Testis (tissue), 2 donors: ENCODE measurements at regions not wholly inside any gene's neighbourhood (a gene's known extent, or its start where the extent isn't known, plus 50 kb on each side); places are given as distances from the start of the nearest gene placed in this dataset.
"Not testable (repeated sequence)": the region's sequence is repeated elsewhere in the genome, so short reads cannot be mapped to it uniquely, and the experiment has no call there.

Experiments used
- DNase-seq: peaks from one replicate; pipeline ENCODE4 v3.0.0-alpha.2; 2019
- H3K27ac ChIP-seq, 2 donors: fragments of 200-600 bp; sonication (generic); one replicate each; pipeline ENCODE4 v1.5.1; 2019
- H3K27me3 ChIP-seq: fragments of 200-600 bp; sonication (generic); one replicate; pipeline ENCODE4 v1.5.1; 2019
- H3K36me3 ChIP-seq: fragments of 200-600 bp; sonication (generic); one replicate; pipeline ENCODE4 v1.5.1; 2017; ENCODE audit warnings: low read depth; ENCODE audit errors: missing control alignments
- H3K4me1 ChIP-seq: fragments of 200-600 bp; sonication (generic); one replicate; pipeline ENCODE4 v1.5.1; 2019
- H3K4me3 ChIP-seq, 2 donors: fragments of 200-600 bp; sonication (generic); one replicate each; pipeline ENCODE4 v1.5.1; 2017 to 2019
- H3K9me3 ChIP-seq: fragments of 200-600 bp; sonication (generic); one replicate; pipeline ENCODE4 v1.5.1; 2017
- POLR2A ChIP-seq: fragments of 450-650 bp; IDR thresholded peaks from one replicate; pipeline ENCODE4 v1.6.1; 2017; ENCODE audit warnings: antibody characterized with exemption, mild to moderate bottlenecking, moderate library complexity
- WGBS, 2 donors: methylation state at CpG; one replicate each; pipeline ENCODE4 v1.1.5; 2018; 5-methylcytosine and 5-hydroxymethylcytosine counted together
- intact Hi-C: fragments of 100-400 bp; cut with DNase I; formaldehyde crosslinking; loops from one replicate; pipeline ENCODE4 v1.15.1; 2023; ENCODE audit warnings: low total_unique reads
- TF ChIP-seq, protein P1 (sequence below), 3 experiments: fragments of 450-650 bp in 2 of 3; fragments of 200-600 bp in 1 of 3; sonication (generic) in 1 of 3; IDR thresholded peaks; one replicate each; pipeline ENCODE4 v1.5.1; 2016 to 2019; ENCODE audit warnings: antibody characterized with exemption in 3 of 3, mild to moderate bottlenecking in 2 of 3, moderate library complexity in 1 of 3

DNA sequence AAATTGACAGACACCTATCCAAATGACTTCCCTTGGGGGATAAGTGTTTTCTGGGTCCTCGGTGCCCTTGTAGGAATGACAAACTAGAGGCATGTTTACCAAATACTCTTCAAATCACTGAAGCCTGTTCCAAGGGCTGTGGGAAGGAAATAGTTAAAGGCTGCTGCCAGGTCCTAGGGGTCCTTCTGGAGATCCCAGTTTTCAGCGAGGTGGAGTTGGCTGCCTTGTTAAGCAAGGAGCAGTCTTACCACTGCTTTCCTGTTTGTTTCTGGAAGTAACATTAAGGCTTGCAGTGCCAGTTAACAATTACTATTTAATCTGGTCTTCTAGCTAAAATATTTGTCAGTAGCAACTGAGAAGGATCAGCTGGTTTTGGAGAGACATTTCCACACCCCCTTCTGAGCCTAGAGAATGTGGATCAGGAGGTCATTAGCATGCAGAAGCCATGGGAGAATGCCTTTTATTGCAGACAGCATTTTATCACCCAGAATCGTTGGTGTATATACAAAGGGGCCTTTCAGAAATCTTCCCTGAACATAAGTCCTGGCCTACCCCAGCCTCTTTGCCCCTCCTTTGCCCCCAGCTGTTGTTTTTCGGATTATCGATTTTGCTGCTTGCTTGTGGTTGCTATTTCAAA, 238.8 kb downstream of the DMAC1 start:
- no peak for TF ChIP-seq POLR2A
- TF ChIP-seq, protein P1, sequence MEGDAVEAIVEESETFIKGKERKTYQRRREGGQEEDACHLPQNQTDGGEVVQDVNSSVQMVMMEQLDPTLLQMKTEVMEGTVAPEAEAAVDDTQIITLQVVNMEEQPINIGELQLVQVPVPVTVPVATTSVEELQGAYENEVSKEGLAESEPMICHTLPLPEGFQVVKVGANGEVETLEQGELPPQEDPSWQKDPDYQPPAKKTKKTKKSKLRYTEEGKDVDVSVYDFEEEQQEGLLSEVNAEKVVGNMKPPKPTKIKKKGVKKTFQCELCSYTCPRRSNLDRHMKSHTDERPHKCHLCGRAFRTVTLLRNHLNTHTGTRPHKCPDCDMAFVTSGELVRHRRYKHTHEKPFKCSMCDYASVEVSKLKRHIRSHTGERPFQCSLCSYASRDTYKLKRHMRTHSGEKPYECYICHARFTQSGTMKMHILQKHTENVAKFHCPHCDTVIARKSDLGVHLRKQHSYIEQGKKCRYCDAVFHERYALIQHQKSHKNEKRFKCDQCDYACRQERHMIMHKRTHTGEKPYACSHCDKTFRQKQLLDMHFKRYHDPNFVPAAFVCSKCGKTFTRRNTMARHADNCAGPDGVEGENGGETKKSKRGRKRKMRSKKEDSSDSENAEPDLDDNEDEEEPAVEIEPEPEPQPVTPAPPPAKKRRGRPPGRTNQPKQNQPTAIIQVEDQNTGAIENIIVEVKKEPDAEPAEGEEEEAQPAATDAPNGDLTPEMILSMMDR (IDR thresholded peaks at IDR 0.05): no peak
- no peaks in the 10 kb centered on the region for H3K9me3 ChIP-seq
- 39 to 45% methylated on average over 5 of the region's 5 CpGs for WGBS, 2 donors
- H3K27ac ChIP-seq: peak overlapping the region in 1 of 2 donors; percentile 26
- H3K4me1 ChIP-seq: no peaks in the 10 kb centered on the region
- H3K4me3 ChIP-seq: no peak overlapping the region
- DNase-seq: no peak
- H3K36me3 ChIP-seq: no peaks in the 10 kb centered on the region
- intact Hi-C loops: no loop called here
- H3K27me3 ChIP-seq: no peaks in the 10 kb centered on the region

DNA sequence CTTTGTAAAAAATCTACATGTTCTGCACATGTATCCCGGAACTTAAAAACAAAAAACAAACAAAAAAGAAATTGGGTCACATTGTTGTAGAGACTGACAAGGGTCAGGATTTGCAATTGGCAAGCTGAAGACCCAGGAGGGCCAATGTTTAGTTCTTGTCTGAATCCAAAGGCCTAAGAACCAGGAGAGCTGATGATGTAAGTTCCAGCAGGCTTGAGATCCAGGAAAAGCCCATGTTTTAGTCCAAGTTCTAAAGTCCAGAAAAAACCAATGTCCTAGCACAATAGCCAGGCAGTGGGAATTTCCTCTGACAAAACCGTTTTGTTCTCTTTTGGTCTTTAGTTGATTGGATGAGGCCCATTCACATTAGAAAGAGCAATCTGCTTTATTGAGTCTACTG, 244.9 kb downstream of the DMAC1 start:
- H3K4me1 ChIP-seq: no peaks in the 10 kb centered on the region
- WGBS, 2 donors: 69 to 81% methylated on average over 2 of the region's 2 CpGs
- intact Hi-C loops: no loop called here
- H3K4me3 ChIP-seq: no peak overlapping the region
- H3K27ac ChIP-seq: no peak overlapping the region
- no peak for DNase-seq
- no peak for TF ChIP-seq POLR2A
- TF ChIP-seq, protein P1 (IDR thresholded peaks at IDR 0.05): no peak
- no peaks in the 10 kb centered on the region for H3K36me3 ChIP-seq
- H3K9me3 ChIP-seq: no peaks in the 10 kb centered on the region
- H3K27me3 ChIP-seq: no peaks in the 10 kb centered on the region

DNA sequence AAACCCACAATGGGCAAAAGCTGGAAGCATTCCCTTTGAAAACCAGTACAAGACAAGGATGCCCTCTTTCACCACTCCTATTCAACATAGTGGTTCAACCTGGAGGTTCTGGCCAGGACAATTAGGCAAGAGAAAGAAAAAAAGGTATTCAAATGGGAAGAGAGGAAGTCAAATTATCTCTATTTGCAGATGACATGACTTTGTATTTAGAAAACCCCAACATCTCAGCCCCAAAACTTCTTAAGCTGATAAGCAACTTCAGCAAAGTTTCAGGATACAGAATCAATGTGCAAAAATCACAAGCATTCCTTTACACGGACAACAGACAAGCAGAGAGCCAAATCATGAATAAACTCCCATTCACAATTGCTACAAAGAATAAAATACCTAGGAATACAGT, 246.9 kb downstream of the DMAC1 start:
- H3K4me1 ChIP-seq, H3K4me3 ChIP-seq, intact Hi-C loops, H3K27me3 ChIP-seq, H3K27ac ChIP-seq, H3K36me3 ChIP-seq, H3K9me3 ChIP-seq, DNase-seq: not testable (repeated sequence)
- 65 to 66% methylated on average over 1 of the region's 1 CpG for WGBS, 2 donors

DNA sequence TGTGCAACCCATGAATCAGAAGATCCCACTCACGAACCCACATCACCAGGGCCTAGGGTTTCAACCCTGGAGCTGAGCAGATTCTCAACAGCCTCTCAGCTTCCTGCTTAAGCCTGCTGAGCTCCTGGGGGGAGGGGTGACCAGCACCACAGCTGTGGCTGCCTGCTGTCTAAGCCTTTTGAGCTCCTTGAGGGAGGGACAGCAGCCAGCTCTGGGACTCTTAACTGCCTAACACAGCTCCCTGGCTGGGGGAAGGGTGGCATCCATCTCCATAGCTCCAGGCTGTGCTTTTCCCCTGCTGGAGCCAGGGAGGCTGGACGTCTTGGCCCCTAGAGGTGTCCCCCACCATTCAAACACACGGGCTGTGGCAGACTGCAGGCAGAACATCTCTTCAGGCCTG, 250.3 kb downstream of the DMAC1 start:
- 52 to 53% methylated on average over 3 of the region's 3 CpGs for WGBS, 2 donors
- Histone ChIP-seq H3K4me3 (no peak overlapping the region), H3K36me3 (no peaks in the 10 kb centered on the region), H3K4me1 (no peaks in the 10 kb centered on the region), H3K27ac (no peak overlapping the region), H3K27me3 (no peaks in the 10 kb centered on the region), H3K9me3 (no peaks in the 10 kb centered on the region)
- intact Hi-C loops: no loop called here
- no peak for TF ChIP-seq POLR2A
- TF ChIP-seq, protein P1 (IDR thresholded peaks at IDR 0.05): no peak
- DNase-seq: no peak

DNA sequence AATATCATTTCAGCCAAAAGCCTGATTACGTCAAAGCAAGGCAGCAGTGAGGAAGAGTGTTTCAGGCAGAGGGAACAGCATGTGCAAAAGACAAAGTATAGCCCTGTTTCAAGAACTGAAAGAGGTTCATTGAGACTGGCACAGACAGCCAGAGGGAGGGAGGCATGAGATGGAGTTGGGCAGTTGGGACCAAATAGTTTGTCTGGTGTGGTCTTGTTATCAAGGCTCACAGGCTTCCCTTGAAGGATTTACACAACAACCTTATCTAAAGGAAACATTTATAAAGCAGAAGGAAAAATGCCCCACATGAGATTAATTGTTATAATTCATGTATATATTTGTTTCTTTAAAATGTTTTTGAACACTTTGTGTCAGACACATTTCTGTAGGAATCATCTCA, 253.3 kb downstream of the DMAC1 start:
- 0 to 92% methylated on average over 1 of the region's 1 CpG for WGBS, 2 donors
- H3K9me3 ChIP-seq: no peaks in the 10 kb centered on the region
- no peak overlapping the region for H3K27ac ChIP-seq
- no peaks in the 10 kb centered on the region for H3K27me3 ChIP-seq
- no peak overlapping the region for H3K4me3 ChIP-seq
- TF ChIP-seq POLR2A: no peak
- no peak for DNase-seq
- H3K36me3 ChIP-seq: no peaks in the 10 kb centered on the region
- intact Hi-C loops: no loop called here
- no peaks in the 10 kb centered on the region for H3K4me1 ChIP-seq
